ENCODE measurements at regions not wholly inside any gene's neighbourhood (a gene's known extent, or its start where the extent isn't known, plus 50 kb on each side); places are given as distances from the start of the nearest gene placed in this dataset.

GRCh38 chr3:188002626-188003138 lies 151.3 kb upstream of the LPP start:
- TF ChIP-seq CTCF (conservative IDR thresholded peaks at IDR 0.05): no peak
- TF ChIP-seq ZFX (IDR thresholded peaks at IDR 0.05): no peak
